HuH-7 (cell line): ENCODE measurements at regions not wholly inside any gene's neighbourhood (a gene's known extent, or its start where the extent isn't known, plus 50 kb on each side); places are given as distances from the start of the nearest gene placed in this dataset.

ENCODE experiments used
- DNase-seq: peaks from one replicate; pipeline ENCODE4 v3.0.0; 2011; ENCODE audit warnings: low spot score

GRCh38 chr15:70181626-70182255 lies 84.0 kb upstream of the TLE3 start:
- DNase-seq = no peak

- DNase-seq = no peak
Measured at GRCh38 chr15:70180186-70180875, 82.6 kb upstream of the TLE3 start.

DNA sequence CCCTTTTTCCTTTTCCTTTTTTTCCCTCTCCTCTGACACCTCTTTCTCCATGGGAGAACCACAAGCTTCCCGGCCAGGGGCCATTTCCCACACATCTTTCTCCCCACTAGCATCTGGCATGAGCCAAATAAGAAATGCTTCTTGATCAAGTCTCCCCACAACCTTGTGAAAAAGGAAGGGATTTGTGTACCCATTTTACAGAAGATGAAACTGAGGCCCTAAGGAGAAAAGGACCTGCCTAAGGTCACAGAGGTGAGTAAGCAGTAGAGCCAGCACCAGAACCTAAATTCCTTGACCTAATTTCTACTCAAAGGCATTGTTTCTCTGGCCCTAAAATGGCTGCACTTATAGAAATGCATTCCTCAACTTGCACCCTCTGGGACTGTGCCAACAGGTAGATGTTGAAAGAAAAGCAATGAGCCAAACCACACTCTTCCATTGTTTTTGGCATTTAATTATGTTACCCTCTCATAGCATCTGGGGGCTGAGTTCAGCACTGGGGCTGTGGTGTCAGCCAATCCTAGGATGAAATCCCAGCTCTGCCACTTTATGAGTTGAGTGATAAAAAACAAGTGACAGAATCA lies 81.7 kb upstream of the TLE3 start:
- no peak for DNase-seq

DNA sequence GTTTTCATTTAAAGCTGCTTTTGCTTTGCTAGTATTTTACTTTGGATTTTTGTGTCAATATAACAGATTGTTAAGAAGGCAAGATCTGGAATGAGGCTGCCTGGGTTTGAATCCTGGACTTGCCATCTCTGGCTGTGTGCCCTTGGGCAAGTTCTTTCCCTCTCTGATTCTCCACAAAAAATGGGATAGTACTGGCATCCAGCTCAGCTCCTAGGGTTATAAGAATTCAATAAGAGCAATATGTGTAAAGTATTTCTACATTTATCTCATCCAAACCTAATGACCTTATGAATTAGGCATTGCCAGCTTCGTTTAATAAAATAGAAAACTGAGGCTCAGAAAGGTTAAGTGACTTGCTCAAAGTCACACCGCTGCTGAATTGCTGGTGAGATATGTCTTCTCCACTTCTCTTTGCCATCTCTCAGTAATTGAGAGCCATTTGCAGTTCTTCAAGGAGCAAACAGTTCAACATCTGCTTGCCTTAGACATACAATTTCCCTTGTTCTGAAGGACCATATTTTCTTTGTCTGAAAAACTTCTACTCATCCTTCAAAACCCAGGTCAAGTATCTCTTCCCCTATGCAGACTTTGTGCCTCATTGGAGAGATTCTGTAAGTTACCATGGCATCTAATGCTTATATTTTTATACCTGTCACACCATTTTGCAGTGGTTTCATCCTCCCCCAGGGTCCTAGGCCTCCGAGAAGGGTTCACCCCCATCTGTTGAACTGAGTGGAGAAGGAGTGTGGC lies 80.8 kb upstream of the TLE3 start:
- DNase-seq = no peak

DNA sequence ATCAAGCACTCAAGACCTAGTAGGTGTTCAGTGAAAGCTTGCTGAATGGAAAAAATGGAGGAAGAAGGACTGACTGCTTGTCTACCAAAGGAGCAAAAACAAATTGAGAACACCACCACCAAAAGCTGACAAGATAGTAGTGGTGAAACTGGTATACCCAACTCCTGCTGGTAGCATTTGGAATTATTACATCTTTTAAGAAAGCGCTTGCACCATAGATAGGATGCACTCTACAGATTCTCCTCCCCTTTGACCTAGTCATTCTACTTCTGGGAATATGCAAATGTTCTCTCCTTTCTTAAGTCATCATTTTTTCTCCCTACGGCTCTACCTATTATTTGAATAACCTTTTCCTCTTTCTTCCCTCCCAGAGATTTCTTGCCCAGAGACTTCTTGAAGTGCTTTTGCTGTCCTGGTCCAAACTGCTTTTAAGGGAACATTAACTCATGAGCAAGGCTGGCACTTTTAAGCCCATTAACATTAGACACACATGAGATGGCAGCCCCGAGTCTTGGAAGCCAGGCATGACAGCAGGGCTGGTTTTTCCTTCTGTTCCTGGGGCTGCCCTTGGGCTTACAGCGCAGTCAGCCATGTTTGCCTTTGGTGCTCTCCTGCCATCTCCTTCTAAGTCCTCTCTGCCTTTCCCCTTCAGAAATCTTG lies 75.0 kb upstream of the TLE3 start:
- DNase-seq = no peak

DNA sequence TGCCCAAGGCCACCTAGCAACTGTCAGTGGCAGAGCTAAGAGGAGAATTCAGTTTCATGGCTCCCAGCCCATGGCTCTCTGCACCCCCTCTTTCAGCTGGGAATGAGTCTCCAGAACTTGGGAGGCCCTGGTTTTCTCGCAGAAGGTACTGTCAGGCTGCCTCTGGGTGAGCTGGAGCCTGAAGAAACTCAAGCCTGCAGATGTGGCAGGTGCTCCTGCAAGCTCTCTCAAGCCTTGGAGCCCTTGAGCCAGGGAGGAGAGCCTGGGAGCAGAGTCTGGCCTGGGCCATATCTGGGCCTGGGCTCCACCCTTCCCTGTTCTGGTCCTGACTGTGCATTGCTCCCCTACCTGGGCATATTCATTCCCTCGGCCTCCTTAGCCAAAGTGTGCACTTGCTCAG lies 74.4 kb upstream of the TLE3 start:
- no peak for DNase-seq

- DNase-seq = no peak
Measured at GRCh38 chr15:70171256-70171886, 73.7 kb upstream of the TLE3 start.

GRCh38 chr15:70170096-70170699 lies 72.5 kb upstream of the TLE3 start:
- DNase-seq = no peak

- no peak for DNase-seq
Measured at GRCh38 chr15:70169147-70169546, 71.4 kb upstream of the TLE3 start.

DNA sequence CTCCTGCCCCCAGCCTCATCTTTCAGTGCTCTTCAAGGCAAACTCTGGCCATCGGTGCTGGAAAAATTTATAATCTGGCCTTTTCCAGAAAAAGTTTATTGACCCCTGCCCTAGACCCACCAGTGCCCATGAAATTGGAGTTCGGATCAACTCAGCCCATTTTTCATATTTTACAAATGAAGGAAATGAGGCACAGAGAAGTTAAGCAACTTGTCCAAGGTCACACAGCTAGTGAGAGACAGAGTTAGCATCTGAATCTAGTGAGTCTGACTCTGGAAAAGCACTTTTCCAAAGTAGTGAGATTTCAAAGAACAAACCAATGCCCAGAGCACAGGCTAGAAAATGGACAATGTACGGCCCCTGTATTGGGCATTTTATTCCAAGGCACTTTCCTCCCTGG lies 69.4 kb upstream of the TLE3 start:
- DNase-seq = no peak

- no peak for DNase-seq
Measured at GRCh38 chr15:70166506-70167087, 68.9 kb upstream of the TLE3 start.

DNA sequence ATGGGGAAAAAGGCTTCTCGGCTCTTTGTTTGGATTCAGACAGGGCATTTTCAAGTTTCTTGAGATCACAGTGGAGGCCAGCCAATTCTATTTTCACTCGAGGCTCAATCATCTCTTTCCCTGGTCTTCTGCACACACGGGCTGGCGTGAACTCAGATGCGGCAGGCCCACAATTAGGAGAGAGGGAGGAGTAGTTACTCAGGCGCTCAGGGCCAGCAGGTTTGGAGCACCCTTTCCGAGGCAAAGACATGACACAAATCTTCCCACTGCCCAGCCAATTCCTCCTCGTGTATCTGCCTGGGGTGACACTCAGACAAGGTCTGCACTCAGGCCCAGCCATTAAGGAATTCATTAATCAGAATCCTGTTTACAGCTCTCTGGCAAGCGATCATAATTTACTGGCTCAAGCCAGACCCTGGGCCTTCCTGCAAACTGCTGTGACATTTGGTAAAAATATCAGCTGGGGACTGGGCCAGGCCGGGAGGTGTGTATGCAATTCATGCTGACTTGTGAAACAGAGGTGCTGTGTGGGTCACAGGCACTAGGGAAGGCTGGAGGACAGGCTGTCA lies 68.1 kb upstream of the TLE3 start:
- no peak for DNase-seq

- DNase-seq = peak; percentile 67
Measured at GRCh38 chr15:70164910-70165715, 67.4 kb upstream of the TLE3 start.

GRCh38 chr15:70164156-70164900 lies 66.6 kb upstream of the TLE3 start:
- no peak for DNase-seq

DNA sequence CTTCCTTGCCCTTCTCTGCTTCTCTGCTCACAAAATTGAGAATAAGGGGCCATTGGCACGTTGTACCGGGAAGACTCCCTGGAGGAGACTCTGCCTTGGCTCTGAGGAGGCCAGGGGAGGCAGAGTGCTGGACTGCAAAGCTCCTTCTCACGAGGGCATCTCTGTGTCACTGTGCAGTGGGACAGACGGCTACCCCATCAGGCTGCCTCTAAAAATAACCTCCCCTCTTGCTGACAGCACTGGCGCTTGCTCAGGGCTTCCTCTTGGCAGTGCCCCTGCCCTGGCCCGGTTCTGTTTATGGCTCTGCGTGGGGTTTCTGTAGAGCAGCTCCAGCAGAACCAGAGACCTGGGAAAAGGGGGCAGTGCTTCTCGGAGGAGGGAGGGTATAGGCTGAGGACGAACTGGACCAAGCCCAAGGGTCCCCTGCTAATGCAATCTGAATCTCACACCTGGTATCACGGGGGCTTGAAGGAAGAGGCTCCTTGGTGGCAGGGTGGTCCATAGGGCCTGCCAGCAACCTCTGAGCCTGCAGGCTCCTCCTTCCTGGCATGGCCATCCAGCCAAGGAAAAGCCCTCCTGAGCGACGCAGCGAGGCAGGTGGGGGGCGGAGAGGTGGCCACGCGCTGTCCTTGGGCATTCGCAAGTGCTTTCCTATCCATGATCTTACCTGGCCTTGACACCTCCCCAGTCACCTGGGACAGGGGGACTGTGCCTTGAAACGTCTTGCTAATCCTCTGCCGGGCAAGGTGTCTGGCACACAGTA lies 63.3 kb upstream of the TLE3 start:
- DNase-seq = no peak

DNA sequence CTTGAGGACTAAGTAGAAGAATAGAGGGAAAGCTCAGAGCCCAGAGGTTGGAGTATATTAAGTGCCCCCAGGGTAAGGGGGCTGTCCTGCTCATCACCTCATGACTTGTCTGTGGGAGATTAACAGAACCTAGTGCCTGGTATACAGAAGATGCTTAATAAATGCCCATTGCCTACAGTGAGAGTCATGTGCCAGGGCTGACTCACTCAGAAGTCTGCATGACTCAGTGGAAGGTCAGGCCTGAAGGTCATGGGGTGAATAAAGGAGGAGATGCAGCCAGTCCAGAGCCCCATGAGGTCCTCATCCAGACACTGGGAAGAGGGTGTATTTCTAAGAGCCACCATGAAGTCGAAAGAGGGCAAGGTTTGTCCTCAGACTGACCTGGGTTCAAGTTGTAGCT lies 62.5 kb upstream of the TLE3 start:
- no peak for DNase-seq

- no peak for DNase-seq
Measured at GRCh38 chr15:70159713-70160009, 61.9 kb upstream of the TLE3 start.

DNA sequence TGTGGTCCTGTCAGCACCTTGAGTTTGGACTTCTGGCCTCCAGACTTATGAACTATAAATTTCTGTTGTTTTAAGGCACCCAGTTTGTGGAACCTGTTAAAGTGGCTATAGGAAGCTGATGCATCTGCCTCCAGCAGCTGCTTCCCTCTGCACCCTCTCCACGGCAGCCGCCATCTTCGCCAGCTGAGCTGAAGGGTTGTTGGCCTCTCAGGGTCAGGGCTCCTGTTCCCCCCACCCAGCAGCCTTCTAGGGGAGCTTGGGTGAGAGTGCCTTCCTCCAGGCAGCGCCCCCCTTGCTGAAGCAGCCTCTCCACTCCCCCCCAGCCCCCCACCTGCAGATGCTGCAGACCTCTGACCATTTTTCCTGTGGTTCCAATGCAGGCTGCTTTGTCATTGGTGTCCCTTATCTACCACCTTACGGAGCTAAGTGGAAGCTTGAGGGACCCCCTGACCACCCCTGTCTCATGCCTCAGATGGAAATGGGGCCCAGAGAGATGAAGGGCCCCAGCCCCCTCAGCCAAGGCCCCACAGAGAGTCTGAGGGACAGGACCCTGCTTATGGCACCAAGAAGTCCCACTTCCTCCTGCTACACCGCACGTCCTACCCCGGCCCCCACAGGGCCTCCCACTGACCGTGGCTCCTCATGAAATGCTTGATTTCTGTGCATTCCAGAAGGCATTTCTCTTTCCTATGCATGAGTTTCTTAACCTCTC lies 61.4 kb upstream of the TLE3 start:
- DNase-seq = no peak
